IPS-15b (cell line): ENCODE measurements at regions not wholly inside any gene's neighbourhood (a gene's known extent, or its start where the extent isn't known, plus 50 kb on each side); places are given as distances from the start of the nearest gene placed in this dataset.

Source experiments
- H3K27me3 ChIP-seq: one replicate; pipeline ENCODE4 v1.6.1; 2013; ENCODE audit warnings: low read length; ENCODE audit not compliant: control insufficient read depth, insufficient read depth
- H3K36me3 ChIP-seq: one replicate; pipeline ENCODE4 v1.6.1; 2013; ENCODE audit warnings: low read length; ENCODE audit not compliant: control insufficient read depth, insufficient read depth
- H3K4me1 ChIP-seq: one replicate; pipeline ENCODE4 v1.6.1; 2013; ENCODE audit warnings: mild to moderate bottlenecking, low read length; ENCODE audit not compliant: control insufficient read depth, insufficient read depth
- H3K4me3 ChIP-seq: one replicate; pipeline ENCODE4 v1.5.1; 2013; ENCODE audit warnings: low read depth, low read length
- H3K9ac ChIP-seq: one replicate; pipeline ENCODE4 v1.6.1; 2013; ENCODE audit warnings: low read depth, mild to moderate bottlenecking, low read length
- H3K9me3 ChIP-seq: one replicate; pipeline ENCODE4 v1.6.1; 2013; ENCODE audit warnings: mild to moderate bottlenecking, low read length; ENCODE audit not compliant: control insufficient read depth, insufficient read depth

DNA sequence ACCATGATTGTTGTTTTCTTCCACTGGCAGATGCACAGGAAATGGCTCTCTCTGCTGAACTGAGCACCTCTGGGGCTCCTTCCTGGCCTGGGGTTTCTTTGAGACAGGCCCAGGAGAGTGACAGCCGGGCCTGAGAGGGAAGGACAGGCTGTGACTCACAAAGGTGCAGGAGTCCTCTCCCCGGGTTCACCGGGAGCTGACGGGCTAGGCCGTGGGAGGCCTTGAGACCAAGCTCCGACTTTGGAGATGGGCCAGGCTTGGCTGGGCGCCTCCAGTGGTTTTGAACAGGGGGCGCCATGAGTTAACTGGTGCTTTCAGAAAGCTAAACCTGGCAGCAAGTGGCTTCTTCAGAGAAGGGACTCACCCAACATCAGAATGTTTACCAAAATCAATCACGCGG lies 143.4 kb downstream of the URI1 start:
- H3K9ac ChIP-seq = no peak overlapping the region
- no peaks in the 10 kb centered on the region for H3K4me1 ChIP-seq
- no peaks in the 10 kb centered on the region for H3K36me3 ChIP-seq
- no peak overlapping the region for H3K4me3 ChIP-seq
- H3K27me3 ChIP-seq = no peaks in the 10 kb centered on the region
- H3K9me3 ChIP-seq = no peaks in the 10 kb centered on the region

DNA sequence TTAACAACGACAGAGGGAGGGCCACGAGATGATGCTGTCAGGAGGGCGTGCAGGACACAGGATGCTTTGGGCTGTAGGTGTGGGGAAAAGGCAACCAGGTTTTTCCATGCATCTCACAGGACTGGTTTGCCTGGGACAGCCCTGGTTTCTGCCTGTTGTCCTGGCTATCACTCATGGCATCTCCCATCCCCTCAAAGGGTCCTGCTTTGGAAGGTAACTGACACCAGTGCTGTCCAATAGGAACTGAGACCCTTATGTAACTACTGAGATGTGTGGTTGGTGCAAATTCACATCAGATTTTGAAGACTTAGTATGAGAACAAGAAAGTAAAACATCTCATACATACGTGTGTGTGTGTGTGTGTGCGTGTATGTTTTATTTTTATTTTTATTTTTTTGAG lies 144.2 kb downstream of the URI1 start:
- H3K9me3 ChIP-seq = no peaks in the 10 kb centered on the region
- no peaks in the 10 kb centered on the region for H3K36me3 ChIP-seq
- H3K27me3 ChIP-seq = no peaks in the 10 kb centered on the region
- H3K4me3 ChIP-seq = no peak overlapping the region
- no peaks in the 10 kb centered on the region for H3K4me1 ChIP-seq
- no peak overlapping the region for H3K9ac ChIP-seq

DNA sequence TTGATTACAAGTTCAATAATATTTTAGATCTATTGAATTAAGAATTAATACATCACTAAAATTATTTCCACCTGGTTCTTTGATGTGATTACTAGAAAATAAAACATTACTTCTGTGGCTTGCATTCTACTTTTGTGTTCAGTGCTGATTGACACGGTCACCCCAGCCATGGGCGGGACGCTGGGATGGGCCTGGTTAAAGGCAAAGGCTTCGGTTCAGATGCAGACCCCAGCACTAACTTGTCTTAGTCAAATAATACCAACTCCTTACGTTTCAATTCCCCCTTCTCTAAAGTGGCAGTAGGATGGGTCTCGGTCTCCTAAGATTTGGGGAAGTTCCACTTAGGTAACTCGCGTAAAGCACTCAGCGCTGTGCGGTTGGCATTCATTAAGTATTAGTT lies 144.9 kb downstream of the URI1 start:
- no peak overlapping the region for H3K4me3 ChIP-seq
- H3K27me3 ChIP-seq = no peaks in the 10 kb centered on the region
- H3K36me3 ChIP-seq = no peaks in the 10 kb centered on the region
- H3K4me1 ChIP-seq = no peaks in the 10 kb centered on the region
- no peaks in the 10 kb centered on the region for H3K9me3 ChIP-seq
- no peak overlapping the region for H3K9ac ChIP-seq

DNA sequence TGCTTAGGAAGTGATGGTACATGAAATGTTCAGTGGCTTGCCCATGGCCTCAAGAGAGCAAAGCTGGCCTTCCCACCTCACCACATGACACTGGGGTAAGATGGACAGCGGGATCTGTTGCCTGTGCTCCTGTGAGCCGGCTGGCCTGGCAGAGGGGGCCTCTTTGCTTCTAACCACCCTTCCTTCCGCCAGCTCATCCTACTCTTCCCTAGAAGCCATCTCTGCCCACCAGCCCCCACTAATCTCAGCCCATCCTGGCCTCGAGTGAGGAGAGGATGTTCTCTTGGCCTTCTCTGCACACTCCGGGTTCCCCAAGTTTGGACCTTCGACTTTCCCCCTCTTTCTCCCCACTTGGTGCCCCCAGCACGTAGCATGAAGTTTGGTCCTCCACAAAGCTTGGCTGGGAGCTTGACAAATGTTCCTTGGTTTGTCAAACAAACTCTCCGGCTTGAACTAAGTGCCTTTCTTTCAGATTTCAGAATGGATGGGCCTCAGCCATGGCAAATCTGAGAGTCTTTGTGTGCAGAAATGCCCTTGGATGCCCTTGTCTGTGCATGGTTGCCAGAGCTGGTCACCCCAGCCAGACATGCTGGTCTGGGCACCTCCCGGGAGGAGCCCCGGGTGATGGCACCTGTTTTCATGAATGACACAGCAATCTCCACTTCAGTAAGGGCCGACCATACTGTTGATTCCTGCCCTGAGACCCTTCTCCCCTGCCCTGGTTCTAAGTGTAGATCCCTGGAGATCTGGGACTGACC lies 145.5 kb downstream of the URI1 start:
- no peaks in the 10 kb centered on the region for H3K36me3 ChIP-seq
- H3K9ac ChIP-seq = no peak overlapping the region
- H3K4me1 ChIP-seq = no peaks in the 10 kb centered on the region
- no peak overlapping the region for H3K4me3 ChIP-seq
- H3K27me3 ChIP-seq = no peaks in the 10 kb centered on the region
- H3K9me3 ChIP-seq = no peaks in the 10 kb centered on the region

DNA sequence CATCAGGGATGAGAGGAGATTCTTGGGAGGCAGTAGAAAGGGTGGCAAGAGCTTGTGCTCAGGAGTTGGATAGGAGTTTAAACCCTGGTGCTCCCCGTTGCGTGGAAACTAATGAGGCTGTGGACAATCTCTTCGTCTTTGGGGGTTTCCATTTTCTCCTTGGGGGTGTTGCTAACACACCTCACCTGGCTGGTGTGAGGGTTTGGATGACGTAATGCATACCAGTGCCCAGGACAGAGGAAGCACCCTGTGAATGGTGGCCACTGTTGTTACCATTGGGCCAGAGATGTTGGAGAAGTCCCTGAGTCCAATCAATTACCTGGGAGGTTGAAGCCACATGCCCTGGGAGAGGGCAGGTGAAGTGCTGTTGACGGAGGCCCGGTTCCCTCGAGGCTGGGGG lies 146.5 kb downstream of the URI1 start:
- no peaks in the 10 kb centered on the region for H3K27me3 ChIP-seq
- H3K4me3 ChIP-seq = no peak overlapping the region
- no peak overlapping the region for H3K9ac ChIP-seq
- H3K9me3 ChIP-seq = no peaks in the 10 kb centered on the region
- no peaks in the 10 kb centered on the region for H3K36me3 ChIP-seq
- H3K4me1 ChIP-seq = no peaks in the 10 kb centered on the region

DNA sequence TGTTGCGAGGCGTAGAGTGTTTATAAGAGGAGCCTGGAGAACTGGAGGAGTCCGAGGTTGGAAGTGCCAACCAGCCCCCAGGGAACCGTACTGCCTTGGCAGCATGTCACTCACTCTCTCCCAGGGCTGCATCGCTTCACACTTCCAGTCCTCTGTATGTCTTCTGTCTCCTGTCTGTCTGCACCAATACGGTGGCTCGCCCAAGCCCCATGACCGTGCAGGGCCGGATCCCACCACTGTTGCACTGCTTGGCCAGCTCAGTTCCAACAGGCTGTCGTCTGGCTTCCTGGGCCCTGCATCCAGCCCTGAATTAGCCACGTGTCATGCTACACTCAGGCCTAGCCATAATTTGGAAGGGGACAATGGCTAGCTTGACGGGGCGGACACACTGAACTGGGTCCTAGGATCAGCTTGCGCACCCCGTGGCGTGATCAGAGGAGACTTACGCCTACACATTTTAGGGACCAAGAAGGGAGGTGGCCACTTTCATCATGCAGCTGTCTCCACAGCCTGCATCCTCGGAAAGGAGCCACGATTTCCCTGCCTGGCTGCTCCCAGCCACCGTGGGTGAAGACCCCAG lies 147.1 kb downstream of the URI1 start:
- Histone ChIP-seq H3K36me3 (no peaks in the 10 kb centered on the region), H3K9me3 (no peaks in the 10 kb centered on the region), H3K27me3 (no peaks in the 10 kb centered on the region), H3K4me1 (no peaks in the 10 kb centered on the region), H3K9ac (no peak overlapping the region), H3K4me3 (no peak overlapping the region)

DNA sequence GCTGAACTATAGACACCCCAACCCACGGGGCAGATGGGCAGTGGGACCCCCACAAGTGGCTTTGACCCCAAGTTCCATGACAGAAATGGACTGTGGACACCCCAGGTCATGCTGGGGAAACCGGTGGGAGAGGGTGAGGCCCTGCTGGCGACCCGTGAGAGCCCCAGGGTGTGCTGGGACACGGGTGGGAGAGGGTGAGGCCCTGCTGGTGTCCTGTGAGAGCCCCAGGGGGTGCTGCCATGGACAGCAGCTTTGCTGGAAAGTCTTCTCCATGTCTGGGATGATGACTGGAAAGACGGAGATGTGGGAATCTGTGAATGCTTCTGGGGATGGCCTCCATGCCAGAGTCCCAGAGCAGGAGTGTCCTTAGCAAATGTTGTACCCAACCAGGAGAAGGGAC lies 148.4 kb downstream of the URI1 start:
- H3K4me1 ChIP-seq = no peaks in the 10 kb centered on the region
- H3K9me3 ChIP-seq = no peaks in the 10 kb centered on the region
- no peak overlapping the region for H3K9ac ChIP-seq
- no peaks in the 10 kb centered on the region for H3K36me3 ChIP-seq
- no peaks in the 10 kb centered on the region for H3K27me3 ChIP-seq
- H3K4me3 ChIP-seq = no peak overlapping the region

DNA sequence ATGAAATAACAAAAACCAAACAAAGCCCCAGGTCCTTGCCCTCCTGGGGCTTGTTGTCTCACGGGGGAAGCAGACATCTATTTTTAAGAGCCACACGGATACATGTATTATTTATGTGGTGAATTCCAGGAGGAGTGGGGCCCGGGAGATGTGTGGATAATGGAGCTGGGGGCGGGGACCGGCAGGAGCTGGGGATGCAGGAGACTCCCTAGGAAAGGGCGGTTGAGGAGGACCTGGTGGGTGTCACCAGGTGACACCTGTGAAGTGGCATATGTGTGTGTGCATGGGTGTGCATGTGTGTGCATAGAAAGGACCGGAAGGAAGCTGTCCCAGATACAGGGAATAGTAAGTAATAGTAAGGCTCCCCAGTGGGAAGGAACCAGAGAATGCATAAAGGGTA lies 148.9 kb downstream of the URI1 start:
- H3K9ac ChIP-seq = no peak overlapping the region
- no peaks in the 10 kb centered on the region for H3K27me3 ChIP-seq
- no peaks in the 10 kb centered on the region for H3K36me3 ChIP-seq

DNA sequence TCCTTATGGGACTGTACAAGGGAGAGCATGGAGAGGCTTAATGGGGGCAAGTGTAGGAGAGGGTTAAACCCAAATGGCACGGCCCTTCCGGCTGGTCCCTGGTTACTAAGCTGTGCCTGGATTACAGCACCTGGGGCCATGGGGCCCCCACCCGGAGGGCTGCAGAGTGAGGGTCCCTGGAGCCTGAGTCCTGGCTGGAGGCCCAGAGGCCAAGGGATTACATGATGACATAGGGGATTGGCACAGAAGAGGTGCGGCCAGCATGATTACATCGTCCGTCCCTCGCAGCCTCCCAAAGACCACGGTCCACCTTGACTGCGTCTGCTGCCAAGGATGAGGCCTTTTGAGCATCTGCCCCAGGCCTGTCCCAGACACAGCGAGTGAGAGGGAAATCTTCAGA lies 149.4 kb downstream of the URI1 start:
- Histone ChIP-seq H3K4me3 (no peak overlapping the region), H3K4me1 (no peaks in the 10 kb centered on the region), H3K36me3 (no peaks in the 10 kb centered on the region), H3K27me3 (no peaks in the 10 kb centered on the region), H3K9me3 (no peaks in the 10 kb centered on the region), H3K9ac (no peak overlapping the region)

More for the DNA sequence above, 148.9 kb downstream of the URI1 start:
- Histone ChIP-seq H3K9me3 (no peaks in the 10 kb centered on the region), H3K4me3 (no peak overlapping the region), H3K4me1 (no peaks in the 10 kb centered on the region)

DNA sequence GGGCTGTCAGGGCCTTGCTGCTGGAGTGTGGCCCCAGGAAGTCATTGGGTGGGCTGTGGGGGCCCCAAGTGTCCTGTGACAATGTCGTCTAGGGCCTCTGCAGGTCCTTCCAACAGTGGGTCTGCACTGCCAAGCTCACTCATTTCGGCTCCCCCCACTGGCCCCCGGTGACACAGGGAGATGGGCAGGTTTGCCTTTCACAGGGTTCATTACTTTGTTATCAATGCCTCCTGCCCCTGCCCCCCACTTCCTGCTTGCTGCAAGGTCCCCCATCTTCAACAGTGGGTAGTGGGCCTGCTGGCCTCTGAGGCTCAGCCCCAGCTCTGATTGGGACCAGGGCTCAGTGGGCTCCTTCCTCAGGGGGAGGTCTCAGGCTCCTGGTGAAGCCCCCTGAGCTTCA lies 149.8 kb downstream of the URI1 start:
- Histone ChIP-seq H3K4me3 (no peak overlapping the region), H3K4me1 (no peaks in the 10 kb centered on the region), H3K36me3 (no peaks in the 10 kb centered on the region), H3K9ac (no peak overlapping the region), H3K27me3 (no peaks in the 10 kb centered on the region), H3K9me3 (no peaks in the 10 kb centered on the region)

DNA sequence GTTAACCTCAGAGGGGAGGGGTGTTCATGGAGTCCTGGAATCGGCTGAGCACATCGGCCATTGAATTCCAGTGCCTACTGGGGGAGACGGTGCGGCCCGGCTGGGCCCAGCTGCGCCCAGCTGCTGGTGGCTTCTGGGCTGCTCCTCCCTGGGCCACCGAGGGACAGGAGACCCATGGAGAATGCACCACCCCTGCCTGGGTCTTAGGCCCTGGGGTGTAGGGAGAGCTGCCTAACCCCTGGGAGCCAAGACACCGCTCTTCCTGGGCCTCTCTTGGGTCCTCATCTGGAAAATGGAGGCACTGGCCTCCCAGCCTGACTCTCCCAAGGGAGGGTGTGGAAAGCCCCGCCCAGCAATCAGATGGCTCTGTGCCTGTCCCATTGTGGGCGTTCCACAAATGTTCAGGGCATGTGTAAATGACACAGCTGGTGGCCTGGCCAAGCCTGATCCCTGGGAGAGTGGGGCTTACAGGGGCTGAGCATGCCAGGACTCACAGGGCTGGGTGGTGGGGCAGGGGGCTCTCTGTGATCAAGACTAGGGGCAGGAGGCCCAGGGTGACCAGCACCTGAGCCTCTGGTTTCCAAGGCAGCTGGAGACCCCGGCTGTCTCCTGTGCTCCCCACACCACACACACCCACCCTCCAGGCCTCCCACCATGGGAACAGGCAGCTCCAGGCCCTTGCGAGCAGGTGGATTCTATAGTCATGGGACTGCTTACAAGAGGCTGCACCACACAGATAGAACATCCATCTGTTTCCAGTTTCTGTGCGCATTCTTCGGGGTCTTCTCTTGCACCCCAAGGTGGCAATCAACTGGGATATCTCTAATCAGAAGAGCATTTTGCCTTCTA lies 150.9 kb downstream of the URI1 start:
- no peak overlapping the region for H3K4me3 ChIP-seq
- no peak overlapping the region for H3K9ac ChIP-seq
- H3K9me3 ChIP-seq = no peaks in the 10 kb centered on the region
- H3K27me3 ChIP-seq = no peaks in the 10 kb centered on the region
- H3K36me3 ChIP-seq = no peaks in the 10 kb centered on the region
- H3K4me1 ChIP-seq = no peaks in the 10 kb centered on the region
